Mammary epithelial cell (primary cell): ENCODE measurements at regions not wholly inside any gene's neighbourhood (a gene's known extent, or its start where the extent isn't known, plus 50 kb on each side); places are given as distances from the start of the nearest gene placed in this dataset.

ENCODE experiments used
- EZH2 ChIP-seq: IDR thresholded peaks from 2 replicates; pipeline ENCODE4 v1.6.1; 2012; ENCODE audit warnings: low read length, inconsistent platforms, borderline replicate concordance
- TF ChIP-seq, protein P1 (sequence below), 2 donors: IDR thresholded peaks in 1 of 2; conservative IDR thresholded peaks in 1 of 2; 2 replicates each; pipeline ENCODE4 v1.5.1; 2011 to 2012; ENCODE audit warnings: inconsistent platforms in 2 of 2, low read length in 2 of 2, mild to moderate bottlenecking in 2 of 2, control low read depth in 1 of 2, low read depth in 1 of 2; ENCODE audit not compliant: insufficient read depth in 1 of 2; ENCODE audit errors: extremely low read depth in 1 of 2

DNA sequence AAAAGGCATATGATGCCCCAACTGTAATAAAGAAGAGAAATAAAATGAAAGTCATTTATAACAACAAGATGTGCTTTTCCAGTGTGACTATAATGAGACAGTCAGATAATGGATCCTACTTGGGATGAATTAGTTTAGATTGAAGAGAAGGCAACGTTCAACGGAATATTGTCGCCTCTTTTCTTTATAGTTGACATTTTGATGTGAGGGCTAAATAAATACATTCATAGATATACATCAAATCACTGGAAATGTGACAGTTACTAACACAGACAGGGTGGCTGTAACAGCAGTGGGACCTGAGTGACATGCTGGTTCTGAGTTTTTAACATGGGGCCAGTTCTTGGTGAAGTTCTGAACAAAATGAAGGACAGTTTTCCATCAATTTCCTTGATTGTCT is 61.1 kb upstream of the ATP2B2 start:
- TF ChIP-seq EZH2, result no peak
- TF ChIP-seq, protein P1, sequence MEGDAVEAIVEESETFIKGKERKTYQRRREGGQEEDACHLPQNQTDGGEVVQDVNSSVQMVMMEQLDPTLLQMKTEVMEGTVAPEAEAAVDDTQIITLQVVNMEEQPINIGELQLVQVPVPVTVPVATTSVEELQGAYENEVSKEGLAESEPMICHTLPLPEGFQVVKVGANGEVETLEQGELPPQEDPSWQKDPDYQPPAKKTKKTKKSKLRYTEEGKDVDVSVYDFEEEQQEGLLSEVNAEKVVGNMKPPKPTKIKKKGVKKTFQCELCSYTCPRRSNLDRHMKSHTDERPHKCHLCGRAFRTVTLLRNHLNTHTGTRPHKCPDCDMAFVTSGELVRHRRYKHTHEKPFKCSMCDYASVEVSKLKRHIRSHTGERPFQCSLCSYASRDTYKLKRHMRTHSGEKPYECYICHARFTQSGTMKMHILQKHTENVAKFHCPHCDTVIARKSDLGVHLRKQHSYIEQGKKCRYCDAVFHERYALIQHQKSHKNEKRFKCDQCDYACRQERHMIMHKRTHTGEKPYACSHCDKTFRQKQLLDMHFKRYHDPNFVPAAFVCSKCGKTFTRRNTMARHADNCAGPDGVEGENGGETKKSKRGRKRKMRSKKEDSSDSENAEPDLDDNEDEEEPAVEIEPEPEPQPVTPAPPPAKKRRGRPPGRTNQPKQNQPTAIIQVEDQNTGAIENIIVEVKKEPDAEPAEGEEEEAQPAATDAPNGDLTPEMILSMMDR (conservative IDR thresholded peaks at IDR 0.05 in 1 of 2, IDR thresholded peaks at IDR 0.05 in 1 of 2; ENCODE audit: extremely low read depth in 1 of 2, insufficient read depth in 1 of 2, low read depth in 1 of 2, low read length in 2 of 2), result no peak
